Activated CD4-positive, alpha-beta T cell treated with anti-CD3 and anti-CD28 coated beads for 36 hours (primary cell): ENCODE measurements at regions not wholly inside any gene's neighbourhood (a gene's known extent, or its start where the extent isn't known, plus 50 kb on each side); places are given as distances from the start of the nearest gene placed in this dataset.

Experiments used
- ATAC-seq: fragments of 200-7000 bp; cut with Tn5 transposase; one replicate; pipeline ENCODE4 v1.10.0; 2021; ENCODE audit warnings: mild to moderate bottlenecking, moderate library complexity
- CTCF ChIA-PET: fragments of 350-600 bp; sonication (Branson Sonifier 250); formaldehyde crosslinking; loops from one replicate; lab custom pipeline; 2021; ENCODE audit warnings: antibody characterized with exemption; lab: Charles Lee
- POLR2A ChIA-PET: fragments of 350-600 bp; sonication (Branson Sonifier 250); formaldehyde crosslinking; loops from one replicate; lab custom pipeline; 2021; ENCODE audit warnings: antibody characterized with exemption, inconsistent platforms; lab: Charles Lee
- DNase-seq: peaks from one replicate; pipeline ENCODE4 v3.0.0-alpha.2; 2020
- H3K27ac Mint-ChIP-seq: one replicate; pipeline ENCODE4 v1.8.0; 2021; ENCODE audit warnings: mixed read lengths
- H3K27me3 Mint-ChIP-seq: one replicate; pipeline ENCODE4 v1.8.0; 2021; ENCODE audit warnings: mixed read lengths
- H3K36me3 Mint-ChIP-seq: one replicate; pipeline ENCODE4 v1.8.0; 2021; ENCODE audit warnings: low read depth, mixed read lengths
- H3K4me1 Mint-ChIP-seq: one replicate; pipeline ENCODE4 v1.8.0; 2021; ENCODE audit warnings: mixed read lengths
- H3K4me3 Mint-ChIP-seq: one replicate; pipeline ENCODE4 v1.8.0; 2021; ENCODE audit warnings: mild to moderate bottlenecking, moderate library complexity, mixed read lengths
- H3K9me3 Mint-ChIP-seq: one replicate; pipeline ENCODE4 v1.8.0; 2021; ENCODE audit warnings: low read depth, mixed read lengths
- intact Hi-C, 2 experiments: fragments of 100-400 bp; cut with DNase I in 1 of 2; cut with micrococcal nuclease in 1 of 2; formaldehyde crosslinking; loops; one replicate each; pipeline versions ENCODE4 v1.14.2 to v1.15.1; 2022 to 2024; cut with DNase I, micrococcal nuclease

- H3K27ac Mint-ChIP-seq, result no peak overlapping the region
- no peaks in the 10 kb centered on the region for H3K36me3 Mint-ChIP-seq
- DNase-seq (no peak), ATAC-seq (no peak)
- CTCF ChIA-PET, result interaction anchor here (0.6 kb wide), 1 partner anchor 30 kb away, joined by 4 read pairs; no protein-coding TSS in a partner anchor
- H3K27me3 Mint-ChIP-seq, result no peaks in the 10 kb centered on the region
- H3K9me3 Mint-ChIP-seq, result peaks cover 3% of the 10 kb centered on the region
- POLR2A ChIA-PET, result no interaction called here
- intact Hi-C loops, result no loop called here
- no peak overlapping the region for H3K4me3 Mint-ChIP-seq
- no peaks in the 10 kb centered on the region for H3K4me1 Mint-ChIP-seq
Measured at GRCh38 chr9:22373636-22374035, 73.0 kb upstream of the DMRTA1 start.

- H3K27ac Mint-ChIP-seq, result no peak overlapping the region
- no peaks in the 10 kb centered on the region for H3K27me3 Mint-ChIP-seq
- ChIA-PET CTCF (interaction anchor here (0.6 to 0.7 kb wide), 2 partner anchors 31 to 135 kb away, joined by 4 to 5 read pairs; no protein-coding TSS in a partner anchor), POLR2A (no interaction called here)
- intact Hi-C loops, result no loop called here
- H3K4me1 Mint-ChIP-seq, result no peaks in the 10 kb centered on the region
- H3K36me3 Mint-ChIP-seq, result no peaks in the 10 kb centered on the region
- peaks cover 3% of the 10 kb centered on the region for H3K9me3 Mint-ChIP-seq
- ATAC-seq, result no peak
- no peak overlapping the region for H3K4me3 Mint-ChIP-seq
- DNase-seq, result no peak
Measured at GRCh38 chr9:22374051-22374450, 72.6 kb upstream of the DMRTA1 start.

GRCh38 chr9:22379272-22379671 is 67.4 kb upstream of the DMRTA1 start:
- ChIA-PET POLR2A (no interaction called here), CTCF (no interaction called here)
- no peaks in the 10 kb centered on the region for H3K9me3 Mint-ChIP-seq
- H3K4me1 Mint-ChIP-seq, result no peaks in the 10 kb centered on the region
- peaks cover 2% of the 10 kb centered on the region for H3K27me3 Mint-ChIP-seq
- DNase-seq (no peak), ATAC-seq (no peak)
- no peak overlapping the region for H3K4me3 Mint-ChIP-seq
- H3K27ac Mint-ChIP-seq, result no peak overlapping the region
- intact Hi-C loops, result no loop called here
- no peaks in the 10 kb centered on the region for H3K36me3 Mint-ChIP-seq

GRCh38 chr9:22381170-22381569 is 65.5 kb upstream of the DMRTA1 start:
- Mint-ChIP-seq H3K4me3 (no peak overlapping the region), H3K27me3 (peaks cover 2% of the 10 kb centered on the region), H3K27ac (no peak overlapping the region), H3K36me3 (no peaks in the 10 kb centered on the region), H3K4me1 (no peaks in the 10 kb centered on the region), H3K9me3 (no peaks in the 10 kb centered on the region)
- DNase-seq (no peak), ATAC-seq (no peak)
- intact Hi-C loops, result no loop called here
- POLR2A ChIA-PET, result no interaction called here
- CTCF ChIA-PET, result no interaction called here

- ChIA-PET POLR2A (interaction anchor here (0.7 kb wide), 1 partner anchor 121 kb away, joined by 5 read pairs; no protein-coding TSS in a partner anchor), CTCF (no interaction called here)
- DNase-seq, result no peak
- Mint-ChIP-seq H3K4me1 (no peaks in the 10 kb centered on the region), H3K36me3 (no peaks in the 10 kb centered on the region), H3K27me3 (peaks cover 2% of the 10 kb centered on the region), H3K9me3 (no peaks in the 10 kb centered on the region), H3K27ac (no peak overlapping the region), H3K4me3 (no peak overlapping the region)
- ATAC-seq, result no peak
- intact Hi-C loops, result no loop called here
Measured at GRCh38 chr9:22382331-22382730, 64.3 kb upstream of the DMRTA1 start.

- H3K27ac Mint-ChIP-seq, result no peak overlapping the region
- H3K27me3 Mint-ChIP-seq, result peaks cover 2% of the 10 kb centered on the region
- H3K9me3 Mint-ChIP-seq, result no peaks in the 10 kb centered on the region
- no peak overlapping the region for H3K4me3 Mint-ChIP-seq
- intact Hi-C loops, result no loop called here
- ATAC-seq (no peak), DNase-seq (no peak)
- ChIA-PET POLR2A (no interaction called here), CTCF (no interaction called here)
- H3K4me1 Mint-ChIP-seq, result no peaks in the 10 kb centered on the region
- H3K36me3 Mint-ChIP-seq, result no peaks in the 10 kb centered on the region
Measured at GRCh38 chr9:22383718-22384117, 62.9 kb upstream of the DMRTA1 start.

- H3K4me1 Mint-ChIP-seq, result no peaks in the 10 kb centered on the region
- POLR2A ChIA-PET, result no interaction called here
- intact Hi-C loops, result no loop called here
- no peaks in the 10 kb centered on the region for H3K9me3 Mint-ChIP-seq
- no peak overlapping the region for H3K27ac Mint-ChIP-seq
- peaks cover 4% of the 10 kb centered on the region for H3K27me3 Mint-ChIP-seq
- ATAC-seq, result no peak
- no peaks in the 10 kb centered on the region for H3K36me3 Mint-ChIP-seq
- CTCF ChIA-PET, result no interaction called here
- DNase-seq, result no peak
- H3K4me3 Mint-ChIP-seq, result no peak overlapping the region
Measured at GRCh38 chr9:22389271-22389670, 57.4 kb upstream of the DMRTA1 start.

GRCh38 chr9:22392523-22392922 is 54.1 kb upstream of the DMRTA1 start:
- ChIA-PET CTCF (no interaction called here), POLR2A (no interaction called here)
- no peak overlapping the region for H3K4me3 Mint-ChIP-seq
- no peaks in the 10 kb centered on the region for H3K36me3 Mint-ChIP-seq
- H3K9me3 Mint-ChIP-seq, result peaks cover 2% of the 10 kb centered on the region
- peaks cover 6% of the 10 kb centered on the region for H3K27me3 Mint-ChIP-seq
- DNase-seq (no peak), ATAC-seq (no peak)
- no peaks in the 10 kb centered on the region for H3K4me1 Mint-ChIP-seq
- intact Hi-C loops, result no loop called here
- no peak overlapping the region for H3K27ac Mint-ChIP-seq

- no peak for DNase-seq
- Mint-ChIP-seq H3K4me1 (no peaks in the 10 kb centered on the region), H3K36me3 (no peaks in the 10 kb centered on the region), H3K4me3 (no peak overlapping the region), H3K27ac (no peak overlapping the region), H3K9me3 (peaks cover 2% of the 10 kb centered on the region), H3K27me3 (peaks cover 6% of the 10 kb centered on the region)
- CTCF ChIA-PET, result interaction anchor here (1.3 kb wide), 1 partner anchor 10 kb away, joined by 5 read pairs; no protein-coding TSS in a partner anchor
- no peak for ATAC-seq
- intact Hi-C loops, result no loop called here
- POLR2A ChIA-PET, result no interaction called here
Measured at GRCh38 chr9:22395687-22396141, 50.9 kb upstream of the DMRTA1 start.
